AG10803 (cell line): ENCODE measurements at regions not wholly inside any gene's neighbourhood (a gene's known extent, or its start where the extent isn't known, plus 50 kb on each side); places are given as distances from the start of the nearest gene placed in this dataset.

Experiments used
- DNase-seq: peaks from one replicate; pipeline ENCODE4 v3.0.0; 2010; ENCODE audit warnings: low read depth
- H3K4me3 ChIP-seq: 2 replicates; pipeline ENCODE4 v1.5.1; 2011; ENCODE audit warnings: mild to moderate bottlenecking, low read length, control low read depth
- TF ChIP-seq, protein P1 (sequence below): conservative IDR thresholded peaks from 2 replicates; pipeline ENCODE4 v1.5.1; 2011; ENCODE audit warnings: mild to moderate bottlenecking, low read length, control low read depth, inconsistent platforms

DNA sequence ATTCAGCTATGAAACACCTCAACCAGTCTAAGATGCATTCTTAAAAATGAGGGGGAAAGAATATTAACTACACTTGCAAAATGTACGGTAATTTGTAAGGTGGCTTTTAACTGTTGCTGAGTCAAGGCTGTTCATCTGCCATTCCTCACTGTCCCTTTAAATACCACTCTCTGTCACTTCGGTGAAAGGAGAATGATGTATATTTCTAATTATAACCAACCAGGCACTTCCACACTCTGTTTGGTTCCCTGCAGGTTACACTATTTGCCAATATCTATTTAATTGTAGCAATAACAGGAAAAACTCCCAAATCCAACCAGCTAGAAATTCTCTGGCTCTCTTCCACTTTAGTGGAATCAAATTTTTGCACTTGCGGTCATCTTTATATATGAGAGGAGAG lies 70.5 kb upstream of the SLCO3A1 start:
- TF ChIP-seq, protein P1, sequence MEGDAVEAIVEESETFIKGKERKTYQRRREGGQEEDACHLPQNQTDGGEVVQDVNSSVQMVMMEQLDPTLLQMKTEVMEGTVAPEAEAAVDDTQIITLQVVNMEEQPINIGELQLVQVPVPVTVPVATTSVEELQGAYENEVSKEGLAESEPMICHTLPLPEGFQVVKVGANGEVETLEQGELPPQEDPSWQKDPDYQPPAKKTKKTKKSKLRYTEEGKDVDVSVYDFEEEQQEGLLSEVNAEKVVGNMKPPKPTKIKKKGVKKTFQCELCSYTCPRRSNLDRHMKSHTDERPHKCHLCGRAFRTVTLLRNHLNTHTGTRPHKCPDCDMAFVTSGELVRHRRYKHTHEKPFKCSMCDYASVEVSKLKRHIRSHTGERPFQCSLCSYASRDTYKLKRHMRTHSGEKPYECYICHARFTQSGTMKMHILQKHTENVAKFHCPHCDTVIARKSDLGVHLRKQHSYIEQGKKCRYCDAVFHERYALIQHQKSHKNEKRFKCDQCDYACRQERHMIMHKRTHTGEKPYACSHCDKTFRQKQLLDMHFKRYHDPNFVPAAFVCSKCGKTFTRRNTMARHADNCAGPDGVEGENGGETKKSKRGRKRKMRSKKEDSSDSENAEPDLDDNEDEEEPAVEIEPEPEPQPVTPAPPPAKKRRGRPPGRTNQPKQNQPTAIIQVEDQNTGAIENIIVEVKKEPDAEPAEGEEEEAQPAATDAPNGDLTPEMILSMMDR, result no peak
- no peak overlapping the region for H3K4me3 ChIP-seq
- DNase-seq, result no peak

DNA sequence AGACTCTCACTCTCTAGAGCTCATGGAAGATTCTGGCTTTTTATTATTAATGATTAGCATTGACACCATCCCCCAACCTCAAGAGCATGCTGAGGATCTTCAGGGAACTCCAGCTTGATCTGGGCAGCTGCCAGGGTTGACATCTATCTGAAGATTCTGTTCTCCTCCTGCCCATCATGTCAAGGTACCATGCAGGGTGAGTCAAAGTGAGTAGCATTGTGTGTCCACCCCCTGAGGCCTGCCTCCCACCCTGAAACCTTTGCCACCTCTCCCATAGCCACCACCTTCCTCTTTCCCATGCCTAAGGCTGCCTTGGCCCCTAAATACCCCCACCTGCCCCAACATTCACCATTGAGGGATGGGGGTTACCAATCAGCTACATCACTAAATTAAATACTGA lies 70.1 kb upstream of the SLCO3A1 start:
- no peak overlapping the region for H3K4me3 ChIP-seq
- DNase-seq, result no peak
- TF ChIP-seq, protein P1, result no peak

DNA sequence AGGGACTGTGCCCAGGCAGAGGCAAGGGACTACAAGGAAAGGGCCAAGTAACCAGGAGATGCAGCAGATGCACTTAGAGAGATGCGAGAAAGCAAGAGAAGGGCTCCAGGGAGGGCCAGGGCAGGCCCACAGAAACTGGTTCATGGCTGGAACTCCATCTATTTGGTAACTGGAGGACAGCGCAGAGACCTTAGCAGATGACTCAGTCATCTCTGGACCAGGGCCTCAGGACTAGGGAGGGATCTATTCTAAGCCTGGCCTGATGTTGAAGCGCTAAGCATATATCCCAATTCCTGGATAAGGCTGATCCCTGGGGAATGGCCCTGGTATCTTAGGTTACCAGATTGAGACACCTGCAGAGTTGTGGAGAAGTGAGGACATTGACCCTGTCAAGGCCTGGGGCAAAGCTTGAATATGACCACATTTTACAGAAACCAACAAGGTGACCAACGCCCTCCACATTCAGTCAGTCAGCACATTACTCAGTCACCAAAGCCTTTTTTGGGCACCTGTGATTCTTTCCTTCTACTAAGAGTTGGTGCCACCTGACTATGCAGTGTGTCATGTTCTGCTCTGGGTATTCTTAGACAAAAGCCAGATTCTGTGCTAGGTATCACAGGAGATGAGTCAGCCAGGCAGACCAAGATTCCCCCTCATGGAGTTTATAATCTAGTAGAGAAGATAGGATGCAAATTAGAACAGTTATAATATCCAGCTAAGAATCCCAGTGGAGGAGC lies 68.4 kb upstream of the SLCO3A1 start:
- TF ChIP-seq, protein P1, result no peak
- no peak for DNase-seq

DNA sequence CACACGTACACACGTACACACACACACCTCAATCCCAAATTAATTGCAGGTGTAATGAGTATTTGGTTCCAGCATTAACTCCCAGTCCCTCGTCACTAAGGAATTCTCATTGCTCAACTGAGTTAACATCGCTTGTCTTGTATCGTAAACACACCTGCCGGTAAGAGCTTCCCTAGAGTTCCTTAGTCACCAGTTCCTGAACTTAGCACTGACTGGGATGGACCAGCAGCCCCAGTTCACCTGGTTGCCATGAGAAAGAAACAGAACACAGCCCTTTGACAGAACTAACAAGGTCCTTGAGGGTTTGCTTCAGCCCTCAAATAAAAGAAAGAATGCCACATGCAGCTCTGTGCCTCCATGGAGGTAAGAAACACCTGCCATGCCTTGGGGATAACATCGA lies 66.3 kb upstream of the SLCO3A1 start:
- TF ChIP-seq, protein P1, result no peak
- no peak for DNase-seq
- no peak overlapping the region for H3K4me3 ChIP-seq

More for the DNA sequence above, 68.4 kb upstream of the SLCO3A1 start:
- no peak overlapping the region for H3K4me3 ChIP-seq

DNA sequence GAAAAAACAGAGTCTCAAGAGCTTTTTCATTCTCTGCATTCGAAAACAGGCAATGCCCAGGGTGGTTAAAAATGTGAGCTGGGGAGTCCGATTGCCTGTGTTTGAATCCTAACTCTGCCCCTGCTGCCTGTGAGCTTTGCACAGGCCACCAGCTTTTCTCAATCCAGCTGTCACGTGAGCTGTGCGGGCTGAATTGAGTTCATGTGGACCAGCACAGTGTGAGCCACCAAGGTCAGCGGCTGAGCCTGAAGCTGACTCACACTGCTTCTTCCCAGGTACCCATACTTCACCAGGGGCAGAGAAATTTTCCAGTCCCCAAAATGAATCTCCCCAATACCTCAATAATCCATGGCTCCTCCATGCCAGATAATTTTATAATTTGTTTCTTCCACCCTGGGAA lies 64.4 kb upstream of the SLCO3A1 start:
- no peak overlapping the region for H3K4me3 ChIP-seq
- DNase-seq, result no peak
- TF ChIP-seq, protein P1, result no peak

DNA sequence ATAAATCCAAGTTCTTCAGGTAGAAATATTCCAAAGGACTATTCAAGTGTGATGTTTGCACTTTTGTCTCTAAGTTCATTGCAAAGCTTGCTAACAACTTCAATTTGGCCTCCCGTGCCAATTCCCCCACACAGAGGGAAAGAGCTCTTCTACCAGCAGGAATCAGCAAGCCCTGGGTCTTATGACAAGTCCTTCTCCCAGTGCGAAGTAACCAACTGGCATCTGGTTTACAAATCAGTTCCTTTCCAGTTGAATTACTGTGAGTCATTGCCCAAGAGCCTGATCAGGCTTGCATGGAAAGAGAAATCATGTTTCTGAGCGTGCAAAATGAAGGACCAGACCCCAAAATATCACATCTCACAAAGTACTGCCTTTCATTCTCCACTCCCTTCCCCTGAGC lies 62.7 kb upstream of the SLCO3A1 start:
- TF ChIP-seq, protein P1, result no peak

DNA sequence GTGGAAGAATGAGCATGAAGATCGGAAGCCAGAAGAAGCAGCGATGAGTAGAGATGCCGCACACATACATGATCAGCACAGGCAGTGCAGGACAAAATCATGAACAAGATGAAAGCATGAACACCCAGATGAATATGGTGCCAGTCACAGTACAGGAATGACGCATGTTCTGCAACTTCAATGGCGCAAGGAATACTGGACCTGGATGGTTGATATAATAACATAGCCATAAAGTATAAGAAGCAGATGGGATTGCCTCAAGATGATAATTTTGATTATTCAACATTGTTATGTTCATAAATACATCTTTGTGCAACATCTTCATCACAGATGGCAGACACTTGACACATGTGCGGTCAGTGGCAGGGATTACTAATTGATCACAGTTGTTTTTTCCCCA lies 59.7 kb upstream of the SLCO3A1 start:
- peak; percentile 22 for DNase-seq
- TF ChIP-seq, protein P1, result no peak
- no peak overlapping the region for H3K4me3 ChIP-seq

More for the DNA sequence above, 62.7 kb upstream of the SLCO3A1 start:
- no peak overlapping the region for H3K4me3 ChIP-seq
- DNase-seq, result peak; percentile 8
